ENCODE measurements at regions not wholly inside any gene's neighbourhood (a gene's known extent, or its start where the extent isn't known, plus 50 kb on each side); places are given as distances from the start of the nearest gene placed in this dataset.

DNA sequence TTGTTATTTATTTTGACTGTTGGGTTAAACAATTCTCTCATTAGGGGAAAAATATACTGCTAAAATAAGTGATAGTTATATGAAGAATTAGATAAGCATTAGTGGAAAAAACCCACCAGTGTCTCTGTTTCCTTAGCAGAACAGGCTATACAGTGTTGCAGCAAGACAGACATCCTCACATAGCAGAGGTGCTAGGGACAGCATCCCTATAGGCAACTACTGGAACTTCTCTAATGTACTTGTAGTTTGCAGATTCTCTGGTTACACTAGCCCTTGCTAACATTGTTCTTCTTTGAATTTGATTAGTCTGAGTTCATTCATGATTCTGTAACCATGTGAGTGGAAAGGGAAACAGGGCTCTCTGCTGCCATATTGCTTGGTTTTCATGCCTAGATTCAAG is 661.8 kb upstream of the RGMB start (continued):
- TF ChIP-seq, protein P1, sequence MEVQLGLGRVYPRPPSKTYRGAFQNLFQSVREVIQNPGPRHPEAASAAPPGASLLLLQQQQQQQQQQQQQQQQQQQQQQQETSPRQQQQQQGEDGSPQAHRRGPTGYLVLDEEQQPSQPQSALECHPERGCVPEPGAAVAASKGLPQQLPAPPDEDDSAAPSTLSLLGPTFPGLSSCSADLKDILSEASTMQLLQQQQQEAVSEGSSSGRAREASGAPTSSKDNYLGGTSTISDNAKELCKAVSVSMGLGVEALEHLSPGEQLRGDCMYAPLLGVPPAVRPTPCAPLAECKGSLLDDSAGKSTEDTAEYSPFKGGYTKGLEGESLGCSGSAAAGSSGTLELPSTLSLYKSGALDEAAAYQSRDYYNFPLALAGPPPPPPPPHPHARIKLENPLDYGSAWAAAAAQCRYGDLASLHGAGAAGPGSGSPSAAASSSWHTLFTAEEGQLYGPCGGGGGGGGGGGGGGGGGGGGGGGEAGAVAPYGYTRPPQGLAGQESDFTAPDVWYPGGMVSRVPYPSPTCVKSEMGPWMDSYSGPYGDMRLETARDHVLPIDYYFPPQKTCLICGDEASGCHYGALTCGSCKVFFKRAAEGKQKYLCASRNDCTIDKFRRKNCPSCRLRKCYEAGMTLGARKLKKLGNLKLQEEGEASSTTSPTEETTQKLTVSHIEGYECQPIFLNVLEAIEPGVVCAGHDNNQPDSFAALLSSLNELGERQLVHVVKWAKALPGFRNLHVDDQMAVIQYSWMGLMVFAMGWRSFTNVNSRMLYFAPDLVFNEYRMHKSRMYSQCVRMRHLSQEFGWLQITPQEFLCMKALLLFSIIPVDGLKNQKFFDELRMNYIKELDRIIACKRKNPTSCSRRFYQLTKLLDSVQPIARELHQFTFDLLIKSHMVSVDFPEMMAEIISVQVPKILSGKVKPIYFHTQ (CRISPR knock-in tag; IDR thresholded peaks at IDR 0.05): no peak

DNA sequence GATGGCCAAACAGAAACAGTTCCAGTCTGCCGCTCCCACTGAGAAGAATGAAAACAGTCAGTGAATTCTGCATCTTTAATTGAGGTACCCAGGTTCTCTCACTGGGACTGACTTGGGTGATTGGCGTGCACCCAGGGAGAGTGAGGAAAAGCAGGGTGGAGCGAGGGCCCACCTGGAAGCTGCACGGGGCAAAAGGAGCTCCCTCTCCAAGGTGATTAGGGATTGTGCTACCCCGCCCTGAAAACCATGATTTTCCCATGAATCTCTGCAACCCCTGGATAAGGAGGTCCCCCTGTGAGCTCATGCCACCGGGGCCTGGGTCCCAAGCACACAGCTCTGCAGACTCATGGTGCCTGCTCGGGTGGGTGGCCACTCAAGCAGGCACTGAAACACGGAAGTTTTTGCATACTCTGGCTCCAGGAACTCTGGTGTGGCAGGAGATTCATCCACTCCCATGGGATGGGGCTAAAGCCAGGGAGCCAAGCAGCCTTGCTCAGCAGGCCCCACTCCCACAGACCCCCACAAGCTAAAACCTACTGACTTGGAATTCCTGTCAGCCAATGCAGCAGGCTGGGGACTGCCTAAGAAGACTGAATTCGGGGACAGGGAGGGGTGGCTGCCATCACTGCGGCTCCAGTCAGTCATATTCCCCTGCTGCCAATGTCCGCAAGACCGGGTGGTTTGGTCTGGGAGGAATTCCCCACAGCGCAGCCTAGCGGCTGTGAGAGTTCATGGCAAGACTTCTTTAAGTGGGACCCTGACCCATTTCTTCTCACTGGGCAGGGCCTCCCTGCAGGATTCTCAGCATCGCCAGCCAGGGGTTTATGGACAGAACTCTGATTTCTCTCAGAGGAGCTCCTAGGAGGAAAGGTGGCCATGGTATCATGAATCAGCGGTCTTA is 652.2 kb upstream of the RGMB start:
- peaks cover 3% of the 10 kb centered on the region; the same call in 1 of the 2 replicates for H3K36me3 Mint-ChIP-seq
- TF ChIP-seq, protein P2, sequence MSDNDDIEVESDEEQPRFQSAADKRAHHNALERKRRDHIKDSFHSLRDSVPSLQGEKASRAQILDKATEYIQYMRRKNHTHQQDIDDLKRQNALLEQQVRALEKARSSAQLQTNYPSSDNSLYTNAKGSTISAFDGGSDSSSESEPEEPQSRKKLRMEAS (CRISPR knock-in tag; IDR thresholded peaks at IDR 0.05): no peak
- TF ChIP-seq MYBL2 (CRISPR knock-in tag; IDR thresholded peaks at IDR 0.05): no peak
- TF ChIP-seq, protein P3, sequence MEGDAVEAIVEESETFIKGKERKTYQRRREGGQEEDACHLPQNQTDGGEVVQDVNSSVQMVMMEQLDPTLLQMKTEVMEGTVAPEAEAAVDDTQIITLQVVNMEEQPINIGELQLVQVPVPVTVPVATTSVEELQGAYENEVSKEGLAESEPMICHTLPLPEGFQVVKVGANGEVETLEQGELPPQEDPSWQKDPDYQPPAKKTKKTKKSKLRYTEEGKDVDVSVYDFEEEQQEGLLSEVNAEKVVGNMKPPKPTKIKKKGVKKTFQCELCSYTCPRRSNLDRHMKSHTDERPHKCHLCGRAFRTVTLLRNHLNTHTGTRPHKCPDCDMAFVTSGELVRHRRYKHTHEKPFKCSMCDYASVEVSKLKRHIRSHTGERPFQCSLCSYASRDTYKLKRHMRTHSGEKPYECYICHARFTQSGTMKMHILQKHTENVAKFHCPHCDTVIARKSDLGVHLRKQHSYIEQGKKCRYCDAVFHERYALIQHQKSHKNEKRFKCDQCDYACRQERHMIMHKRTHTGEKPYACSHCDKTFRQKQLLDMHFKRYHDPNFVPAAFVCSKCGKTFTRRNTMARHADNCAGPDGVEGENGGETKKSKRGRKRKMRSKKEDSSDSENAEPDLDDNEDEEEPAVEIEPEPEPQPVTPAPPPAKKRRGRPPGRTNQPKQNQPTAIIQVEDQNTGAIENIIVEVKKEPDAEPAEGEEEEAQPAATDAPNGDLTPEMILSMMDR (IDR thresholded peaks at IDR 0.05): 0 out of 2 replicates have a peak, but pooled peaks have one; percentile 17
- TF ChIP-seq, protein P1 (CRISPR knock-in tag; IDR thresholded peaks at IDR 0.05): no peak
- no peaks in the 10 kb centered on the region for H3K27me3 Mint-ChIP-seq (ENCODE audit: low read depth)
- H3K9me3 Mint-ChIP-seq: peaks cover 23% of the 10 kb centered on the region
- ATAC-seq (peak; percentile 88), DNase-seq (ENCODE audit: low spot score) (peak; percentile 60)
- no peak overlapping the region for H3K4me3 Mint-ChIP-seq
- peaks cover 3% of the 10 kb centered on the region; the same call in 1 of the 2 replicates for H3K4me1 Mint-ChIP-seq
- ChIA-PET POLR2A (no interaction called here), CTCF (no interaction called here)
- no peak overlapping the region for H3K27ac Mint-ChIP-seq

DNA sequence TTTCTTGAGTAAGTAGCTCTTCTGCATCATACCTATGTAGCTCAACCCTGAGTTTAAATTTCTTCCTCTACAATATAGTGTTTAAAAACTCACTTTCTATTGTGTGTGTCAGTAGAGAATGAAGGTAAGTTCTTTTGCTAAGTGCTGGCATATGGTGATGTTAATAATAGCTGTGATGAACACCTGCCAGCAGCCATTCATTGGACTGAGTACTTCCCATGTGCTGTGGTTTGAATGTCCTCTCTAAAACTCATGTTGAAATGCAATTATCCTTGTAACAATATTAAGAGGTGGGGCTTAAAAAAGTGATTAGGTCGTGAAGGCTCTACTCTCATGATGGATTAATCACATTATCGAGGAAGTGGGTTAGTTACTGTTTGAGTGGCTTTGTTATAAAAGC is 645.2 kb upstream of the RGMB start:
- Mint-ChIP-seq H3K27me3 (ENCODE audit: low read depth) (no peaks in the 10 kb centered on the region), H3K27ac (no peak overlapping the region), H3K36me3 (no peaks in the 10 kb centered on the region), H3K9me3 (peaks cover 12% of the 10 kb centered on the region), H3K4me1 (peaks cover 3% of the 10 kb centered on the region; the same call in 1 of the 2 replicates), H3K4me3 (no peak overlapping the region)
- no peak for DNase-seq (ENCODE audit: low spot score)
- no peak for ATAC-seq
- CTCF ChIA-PET: no interaction called here
- POLR2A ChIA-PET: no interaction called here
- TF ChIP-seq, protein P4, sequence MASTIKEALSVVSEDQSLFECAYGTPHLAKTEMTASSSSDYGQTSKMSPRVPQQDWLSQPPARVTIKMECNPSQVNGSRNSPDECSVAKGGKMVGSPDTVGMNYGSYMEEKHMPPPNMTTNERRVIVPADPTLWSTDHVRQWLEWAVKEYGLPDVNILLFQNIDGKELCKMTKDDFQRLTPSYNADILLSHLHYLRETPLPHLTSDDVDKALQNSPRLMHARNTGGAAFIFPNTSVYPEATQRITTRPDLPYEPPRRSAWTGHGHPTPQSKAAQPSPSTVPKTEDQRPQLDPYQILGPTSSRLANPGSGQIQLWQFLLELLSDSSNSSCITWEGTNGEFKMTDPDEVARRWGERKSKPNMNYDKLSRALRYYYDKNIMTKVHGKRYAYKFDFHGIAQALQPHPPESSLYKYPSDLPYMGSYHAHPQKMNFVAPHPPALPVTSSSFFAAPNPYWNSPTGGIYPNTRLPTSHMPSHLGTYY (CRISPR knock-in tag; IDR thresholded peaks at IDR 0.05): no peak
- TF ChIP-seq JUN (CRISPR knock-in tag; IDR thresholded peaks at IDR 0.05) (no peak), ELF4 (CRISPR knock-in tag; IDR thresholded peaks at IDR 0.05; ENCODE audit: low read depth) (no peak), NR3C1 (CRISPR knock-in tag; conservative IDR thresholded peaks at IDR 0.05; ENCODE audit: low read depth) (no peak), TP53 (CRISPR knock-in tag; IDR thresholded peaks at IDR 0.05) (no peak)
- TF ChIP-seq, protein P5, sequence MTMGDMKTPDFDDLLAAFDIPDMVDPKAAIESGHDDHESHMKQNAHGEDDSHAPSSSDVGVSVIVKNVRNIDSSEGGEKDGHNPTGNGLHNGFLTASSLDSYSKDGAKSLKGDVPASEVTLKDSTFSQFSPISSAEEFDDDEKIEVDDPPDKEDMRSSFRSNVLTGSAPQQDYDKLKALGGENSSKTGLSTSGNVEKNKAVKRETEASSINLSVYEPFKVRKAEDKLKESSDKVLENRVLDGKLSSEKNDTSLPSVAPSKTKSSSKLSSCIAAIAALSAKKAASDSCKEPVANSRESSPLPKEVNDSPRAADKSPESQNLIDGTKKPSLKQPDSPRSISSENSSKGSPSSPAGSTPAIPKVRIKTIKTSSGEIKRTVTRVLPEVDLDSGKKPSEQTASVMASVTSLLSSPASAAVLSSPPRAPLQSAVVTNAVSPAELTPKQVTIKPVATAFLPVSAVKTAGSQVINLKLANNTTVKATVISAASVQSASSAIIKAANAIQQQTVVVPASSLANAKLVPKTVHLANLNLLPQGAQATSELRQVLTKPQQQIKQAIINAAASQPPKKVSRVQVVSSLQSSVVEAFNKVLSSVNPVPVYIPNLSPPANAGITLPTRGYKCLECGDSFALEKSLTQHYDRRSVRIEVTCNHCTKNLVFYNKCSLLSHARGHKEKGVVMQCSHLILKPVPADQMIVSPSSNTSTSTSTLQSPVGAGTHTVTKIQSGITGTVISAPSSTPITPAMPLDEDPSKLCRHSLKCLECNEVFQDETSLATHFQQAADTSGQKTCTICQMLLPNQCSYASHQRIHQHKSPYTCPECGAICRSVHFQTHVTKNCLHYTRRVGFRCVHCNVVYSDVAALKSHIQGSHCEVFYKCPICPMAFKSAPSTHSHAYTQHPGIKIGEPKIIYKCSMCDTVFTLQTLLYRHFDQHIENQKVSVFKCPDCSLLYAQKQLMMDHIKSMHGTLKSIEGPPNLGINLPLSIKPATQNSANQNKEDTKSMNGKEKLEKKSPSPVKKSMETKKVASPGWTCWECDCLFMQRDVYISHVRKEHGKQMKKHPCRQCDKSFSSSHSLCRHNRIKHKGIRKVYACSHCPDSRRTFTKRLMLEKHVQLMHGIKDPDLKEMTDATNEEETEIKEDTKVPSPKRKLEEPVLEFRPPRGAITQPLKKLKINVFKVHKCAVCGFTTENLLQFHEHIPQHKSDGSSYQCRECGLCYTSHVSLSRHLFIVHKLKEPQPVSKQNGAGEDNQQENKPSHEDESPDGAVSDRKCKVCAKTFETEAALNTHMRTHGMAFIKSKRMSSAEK (CRISPR knock-in tag; IDR thresholded peaks at IDR 0.05; ENCODE audit: borderline replicate concordance): no peak
- TF ChIP-seq, protein P6, sequence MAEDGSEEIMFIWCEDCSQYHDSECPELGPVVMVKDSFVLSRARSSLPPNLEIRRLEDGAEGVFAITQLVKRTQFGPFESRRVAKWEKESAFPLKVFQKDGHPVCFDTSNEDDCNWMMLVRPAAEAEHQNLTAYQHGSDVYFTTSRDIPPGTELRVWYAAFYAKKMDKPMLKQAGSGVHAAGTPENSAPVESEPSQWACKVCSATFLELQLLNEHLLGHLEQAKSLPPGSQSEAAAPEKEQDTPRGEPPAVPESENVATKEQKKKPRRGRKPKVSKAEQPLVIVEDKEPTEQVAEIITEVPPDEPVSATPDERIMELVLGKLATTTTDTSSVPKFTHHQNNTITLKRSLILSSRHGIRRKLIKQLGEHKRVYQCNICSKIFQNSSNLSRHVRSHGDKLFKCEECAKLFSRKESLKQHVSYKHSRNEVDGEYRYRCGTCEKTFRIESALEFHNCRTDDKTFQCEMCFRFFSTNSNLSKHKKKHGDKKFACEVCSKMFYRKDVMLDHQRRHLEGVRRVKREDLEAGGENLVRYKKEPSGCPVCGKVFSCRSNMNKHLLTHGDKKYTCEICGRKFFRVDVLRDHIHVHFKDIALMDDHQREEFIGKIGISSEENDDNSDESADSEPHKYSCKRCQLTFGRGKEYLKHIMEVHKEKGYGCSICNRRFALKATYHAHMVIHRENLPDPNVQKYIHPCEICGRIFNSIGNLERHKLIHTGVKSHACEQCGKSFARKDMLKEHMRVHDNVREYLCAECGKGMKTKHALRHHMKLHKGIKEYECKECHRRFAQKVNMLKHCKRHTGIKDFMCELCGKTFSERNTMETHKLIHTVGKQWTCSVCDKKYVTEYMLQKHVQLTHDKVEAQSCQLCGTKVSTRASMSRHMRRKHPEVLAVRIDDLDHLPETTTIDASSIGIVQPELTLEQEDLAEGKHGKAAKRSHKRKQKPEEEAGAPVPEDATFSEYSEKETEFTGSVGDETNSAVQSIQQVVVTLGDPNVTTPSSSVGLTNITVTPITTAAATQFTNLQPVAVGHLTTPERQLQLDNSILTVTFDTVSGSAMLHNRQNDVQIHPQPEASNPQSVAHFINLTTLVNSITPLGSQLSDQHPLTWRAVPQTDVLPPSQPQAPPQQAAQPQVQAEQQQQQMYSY (CRISPR knock-in tag; IDR thresholded peaks at IDR 0.05): no peak

Data from WTC11 (cell line).